ENCODE measurements at regions not wholly inside any gene's neighbourhood (a gene's known extent, or its start where the extent isn't known, plus 50 kb on each side); places are given as distances from the start of the nearest gene placed in this dataset.

GRCh38 chr17:34874478-34874877 lies 86.8 kb downstream of the CCT6B start:
- peak; percentile 11 for DNase-seq

- DNase-seq = no peak
Measured at GRCh38 chr17:34872640-34873039, 88.6 kb downstream of the CCT6B start.

DNA sequence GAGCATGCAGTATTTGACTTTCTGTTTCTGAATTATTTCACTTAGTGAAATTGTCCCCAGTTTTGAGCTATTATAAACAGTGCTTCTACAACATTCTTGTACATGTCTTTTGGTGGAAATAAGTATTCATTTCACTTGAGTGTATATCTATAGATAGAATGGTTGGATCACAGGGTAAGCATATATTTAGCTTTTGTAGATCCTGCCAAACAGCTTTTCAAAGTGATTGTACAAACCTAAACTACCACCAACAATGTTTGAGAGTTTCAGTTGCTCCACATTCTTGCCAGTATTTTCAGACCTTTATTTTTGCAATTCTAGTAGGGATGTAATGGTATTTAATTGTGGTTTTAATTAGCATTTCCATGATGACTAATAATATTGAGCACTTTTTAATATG lies 91.6 kb downstream of the CCT6B start:
- no peak for DNase-seq

- DNase-seq = no peak
Measured at GRCh38 chr17:34865716-34866115, 95.5 kb downstream of the CCT6B start.

GRCh38 chr17:34862384-34862783 lies 98.9 kb downstream of the CCT6B start:
- DNase-seq = no peak

- DNase-seq = no peak
Measured at GRCh38 chr17:34861864-34862263, 99.4 kb downstream of the CCT6B start.

GRCh38 chr17:34859652-34860051 lies 101.6 kb downstream of the CCT6B start:
- no peak for DNase-seq

- DNase-seq = no peak
Measured at GRCh38 chr17:34858591-34859565, 102.4 kb downstream of the CCT6B start.

DNA sequence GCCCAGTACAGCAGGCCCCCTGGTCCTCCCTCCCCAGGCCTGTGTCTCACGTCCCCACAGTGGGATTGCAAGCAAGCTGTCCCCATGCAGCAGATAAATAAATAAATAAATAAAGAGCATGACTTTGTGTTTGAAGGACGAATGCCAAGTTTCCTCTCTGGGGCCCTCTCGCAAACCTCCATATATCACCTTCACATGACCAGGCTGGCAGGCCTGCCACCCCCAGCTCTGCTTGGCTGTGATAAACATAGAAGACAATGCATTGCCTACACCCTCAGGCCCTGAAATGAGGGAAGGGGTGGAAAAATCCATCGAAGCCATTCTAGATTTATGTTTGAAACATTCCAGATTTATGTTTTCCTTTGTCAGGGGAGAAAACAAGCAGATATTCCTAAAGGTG lies 107.3 kb downstream of the CCT6B start:
- DNase-seq = no peak

DNA sequence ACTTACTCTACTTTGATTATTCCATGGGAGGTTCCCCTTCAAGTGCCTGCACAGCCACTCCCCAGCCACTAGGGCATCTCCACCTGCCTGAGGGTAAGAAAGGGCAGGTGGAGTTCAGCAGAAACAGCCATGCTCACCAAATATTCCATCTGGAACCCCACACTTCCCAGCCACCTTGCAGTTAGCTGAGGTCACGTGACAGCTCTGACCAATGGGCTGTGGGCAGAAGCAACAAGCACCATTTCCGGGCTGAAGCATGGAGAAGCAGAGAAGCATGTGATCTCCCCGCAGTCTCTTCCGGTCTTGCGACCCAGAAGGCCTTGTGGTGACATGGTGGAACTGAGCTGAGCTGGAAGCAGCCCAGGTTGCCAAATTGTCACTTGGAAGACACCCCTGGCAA lies 108.6 kb downstream of the CCT6B start:
- peak; percentile 69 for DNase-seq

- no peak for DNase-seq
Measured at GRCh38 chr17:34851961-34852540, 109.2 kb downstream of the CCT6B start.

DNA sequence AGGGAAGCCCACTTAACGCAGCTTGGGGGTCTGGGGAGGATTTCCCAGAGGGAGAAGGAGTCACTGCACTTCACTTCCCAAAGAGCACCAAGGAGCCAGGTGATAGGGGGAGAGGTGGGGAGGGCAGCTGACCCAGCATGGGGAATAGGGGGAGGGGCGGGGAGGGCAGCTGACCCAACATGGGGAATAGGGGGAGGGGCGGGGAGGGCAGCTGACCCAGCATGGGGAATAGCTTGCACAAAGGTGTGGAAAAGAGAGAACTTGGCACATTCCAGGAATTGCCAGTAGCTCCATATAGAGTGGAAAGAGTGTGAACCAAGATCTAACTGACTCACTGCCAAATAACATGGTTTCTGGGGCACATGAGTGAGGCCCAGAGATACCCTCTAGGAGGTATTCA lies 110.3 kb downstream of the CCT6B start:
- no peak for DNase-seq

DNA sequence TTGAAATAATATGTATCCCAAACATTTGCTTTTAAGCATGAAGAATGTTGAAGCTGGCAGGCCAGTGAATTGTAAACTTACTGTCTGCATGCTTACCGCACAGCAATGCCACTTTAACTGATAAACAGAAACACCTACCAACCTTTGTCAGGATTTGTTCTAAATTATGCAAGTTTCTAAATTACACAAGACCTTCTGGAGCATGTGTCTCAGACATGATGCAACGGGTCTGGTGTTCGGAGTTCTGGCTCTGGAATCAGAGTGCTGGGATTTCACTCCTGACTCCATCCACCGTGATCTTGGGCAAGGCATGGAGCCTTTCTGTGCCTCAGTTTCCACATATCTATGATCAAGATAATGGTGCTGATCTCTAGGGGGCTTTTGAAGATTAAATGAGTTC lies 111.2 kb downstream of the CCT6B start:
- no peak for DNase-seq

GRCh38 chr17:34847938-34848337 lies 113.3 kb downstream of the CCT6B start:
- no peak for DNase-seq

GRCh38 chr17:34845296-34845695 lies 116.0 kb downstream of the CCT6B start:
- no peak for DNase-seq

DNA sequence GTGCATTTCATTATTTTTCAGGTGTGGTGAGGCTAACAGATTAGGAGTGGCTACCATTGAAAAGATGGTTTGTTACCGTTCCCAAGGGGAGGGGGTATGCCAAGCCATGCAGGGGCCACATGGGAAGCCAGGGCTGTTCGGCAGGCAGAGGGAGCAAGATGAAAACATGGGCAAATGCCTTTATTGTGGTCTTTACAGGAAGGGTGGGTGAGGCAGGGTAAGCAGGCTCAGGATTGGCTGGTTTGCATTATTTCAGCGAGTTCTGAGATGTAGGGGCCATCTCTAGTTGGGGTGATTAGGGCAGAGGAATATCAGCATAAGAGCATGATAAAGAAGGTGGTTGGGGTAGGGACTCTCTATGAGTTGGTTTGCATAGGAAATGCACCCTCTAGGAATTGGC lies 117.6 kb downstream of the CCT6B start:
- DNase-seq = no peak

GRCh38 chr17:34842235-34842634 lies 119.0 kb downstream of the CCT6B start:
- no peak for DNase-seq

DNA sequence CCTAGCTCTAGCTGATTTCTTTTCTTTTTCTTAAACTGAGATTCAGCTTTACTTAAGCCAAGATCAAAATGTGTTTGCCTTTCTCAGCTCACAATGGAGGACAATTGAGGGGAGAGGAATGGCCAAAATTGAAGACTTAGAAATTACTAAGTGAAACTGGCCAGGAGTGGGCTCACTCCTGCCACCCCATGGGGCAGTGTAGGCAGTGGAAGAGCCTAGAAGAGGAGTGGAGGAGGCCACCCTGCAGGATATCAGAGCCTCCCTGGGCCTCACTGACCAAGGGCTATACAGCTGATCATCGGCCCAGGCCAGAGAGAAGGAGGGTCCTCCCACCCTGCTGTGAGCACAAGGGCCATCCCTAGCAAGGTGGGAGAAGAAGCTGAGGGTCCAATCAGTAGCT lies 119.8 kb downstream of the CCT6B start:
- peak; percentile 15 for DNase-seq

- peak; percentile 70 for DNase-seq
Measured at GRCh38 chr17:34840750-34841149, 120.5 kb downstream of the CCT6B start.

DNA sequence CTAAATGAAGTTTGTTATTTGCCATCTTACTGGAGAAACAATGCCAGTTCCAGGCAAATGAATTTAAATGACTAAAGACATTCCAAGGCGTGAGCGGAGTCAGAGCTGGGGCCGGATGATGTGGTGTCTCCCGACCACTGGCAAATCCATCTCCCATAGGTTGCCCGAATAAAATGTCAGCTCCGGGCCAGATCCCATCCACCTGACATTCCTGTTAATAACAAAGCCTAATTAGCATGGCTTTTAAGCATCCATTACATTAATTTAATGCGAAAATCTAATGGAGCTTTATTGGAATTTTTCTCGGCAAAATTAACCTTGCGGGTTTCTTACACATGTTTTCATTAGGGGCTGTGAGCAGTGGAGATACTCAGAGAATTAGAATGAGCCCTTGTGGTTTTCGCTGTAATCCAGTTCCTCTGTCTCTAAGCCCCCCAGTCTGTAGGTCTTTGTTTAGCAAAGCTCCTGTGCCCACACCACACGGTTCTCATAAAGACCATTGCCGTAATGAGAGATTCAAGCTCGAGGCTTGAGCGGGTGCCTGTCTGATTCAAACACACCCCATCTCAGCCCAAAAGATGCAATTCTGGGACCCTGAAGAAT lies 123.3 kb downstream of the CCT6B start:
- DNase-seq = no peak

GRCh38 chr17:34832376-34832775 lies 128.9 kb downstream of the CCT6B start:
- no peak for DNase-seq

- no peak for DNase-seq
Measured at GRCh38 chr17:34827008-34827407, 134.3 kb downstream of the CCT6B start.

GRCh38 chr17:34826332-34826731 lies 134.9 kb downstream of the CCT6B start:
- no peak for DNase-seq

DNA sequence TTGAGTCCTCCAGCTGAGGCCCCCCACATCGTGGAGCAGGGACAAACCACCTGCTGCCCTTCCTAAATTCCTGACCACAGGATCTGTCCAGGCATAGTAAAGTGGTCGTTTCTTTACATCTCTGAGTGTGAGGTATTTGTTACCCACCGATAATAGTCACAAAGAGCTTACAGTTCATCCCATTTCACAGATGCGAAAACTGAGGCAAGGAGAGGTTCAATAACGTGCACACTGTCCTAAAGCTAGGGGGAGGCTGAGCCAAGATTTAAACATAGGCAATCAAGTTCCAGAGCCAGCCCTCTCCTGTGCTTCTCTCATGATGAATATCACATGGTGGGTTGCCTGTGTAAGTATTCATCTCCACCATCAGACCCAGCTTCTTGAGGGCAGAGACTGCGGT lies 135.4 kb downstream of the CCT6B start:
- no peak for DNase-seq

Data from RPMI8226 (cell line).